Neural crest cell (in vitro differentiated cells): ENCODE measurements at regions not wholly inside any gene's neighbourhood (a gene's known extent, or its start where the extent isn't known, plus 50 kb on each side); places are given as distances from the start of the nearest gene placed in this dataset.
"Not testable (repeated sequence)": the region's sequence is repeated elsewhere in the genome, so short reads cannot be mapped to it uniquely, and the experiment has no call there.

Experiments
- DNase-seq: peaks from one replicate; pipeline ENCODE4 v3.0.0; 2021; ENCODE audit warnings: low read depth, mixed read lengths, low spot score
- H3K27ac Mint-ChIP-seq: one replicate; pipeline ENCODE4 v1.8.0; 2021; ENCODE audit warnings: mild to moderate bottlenecking, mixed read lengths; ENCODE audit not compliant: unreplicated experiment
- H3K27me3 Mint-ChIP-seq: 2 replicates; pipeline ENCODE4 v1.8.0; 2021; ENCODE audit warnings: low read depth, mild to moderate bottlenecking, mixed read lengths
- H3K36me3 Mint-ChIP-seq: 2 replicates; pipeline ENCODE4 v1.8.0; 2021; ENCODE audit warnings: low read depth, mild to moderate bottlenecking, mixed read lengths
- H3K4me1 Mint-ChIP-seq: 2 replicates; pipeline ENCODE4 v1.8.0; 2021; ENCODE audit warnings: mixed read lengths
- H3K4me3 Mint-ChIP-seq: one replicate; pipeline ENCODE4 v1.8.0; 2021; ENCODE audit warnings: mild to moderate bottlenecking, mixed read lengths
- H3K9me3 Mint-ChIP-seq: 2 replicates; pipeline ENCODE4 v1.8.0; 2021; ENCODE audit warnings: mixed read lengths
- TF ChIP-seq, protein P1 (sequence below): fragments of 200-600 bp; sonication (generic); conservative IDR thresholded peaks from 2 replicates; pipeline ENCODE4 v1.5.0; 2021; ENCODE audit warnings: antibody characterized with exemption, mild to moderate bottlenecking

GRCh38 chr16:46519063-46519462 lies 102.1 kb downstream of the SHCBP1 start:
- peaks cover 24% of the 10 kb centered on the region for H3K9me3 Mint-ChIP-seq
- H3K4me1 Mint-ChIP-seq = no peaks in the 10 kb centered on the region
- TF ChIP-seq, protein P1, sequence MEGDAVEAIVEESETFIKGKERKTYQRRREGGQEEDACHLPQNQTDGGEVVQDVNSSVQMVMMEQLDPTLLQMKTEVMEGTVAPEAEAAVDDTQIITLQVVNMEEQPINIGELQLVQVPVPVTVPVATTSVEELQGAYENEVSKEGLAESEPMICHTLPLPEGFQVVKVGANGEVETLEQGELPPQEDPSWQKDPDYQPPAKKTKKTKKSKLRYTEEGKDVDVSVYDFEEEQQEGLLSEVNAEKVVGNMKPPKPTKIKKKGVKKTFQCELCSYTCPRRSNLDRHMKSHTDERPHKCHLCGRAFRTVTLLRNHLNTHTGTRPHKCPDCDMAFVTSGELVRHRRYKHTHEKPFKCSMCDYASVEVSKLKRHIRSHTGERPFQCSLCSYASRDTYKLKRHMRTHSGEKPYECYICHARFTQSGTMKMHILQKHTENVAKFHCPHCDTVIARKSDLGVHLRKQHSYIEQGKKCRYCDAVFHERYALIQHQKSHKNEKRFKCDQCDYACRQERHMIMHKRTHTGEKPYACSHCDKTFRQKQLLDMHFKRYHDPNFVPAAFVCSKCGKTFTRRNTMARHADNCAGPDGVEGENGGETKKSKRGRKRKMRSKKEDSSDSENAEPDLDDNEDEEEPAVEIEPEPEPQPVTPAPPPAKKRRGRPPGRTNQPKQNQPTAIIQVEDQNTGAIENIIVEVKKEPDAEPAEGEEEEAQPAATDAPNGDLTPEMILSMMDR = no peak
- H3K27me3 Mint-ChIP-seq = no peaks in the 10 kb centered on the region
- DNase-seq = no peak
- H3K36me3 Mint-ChIP-seq = peaks cover 2% of the 10 kb centered on the region
- no peak overlapping the region for H3K4me3 Mint-ChIP-seq
- H3K27ac Mint-ChIP-seq = no peak overlapping the region

DNA sequence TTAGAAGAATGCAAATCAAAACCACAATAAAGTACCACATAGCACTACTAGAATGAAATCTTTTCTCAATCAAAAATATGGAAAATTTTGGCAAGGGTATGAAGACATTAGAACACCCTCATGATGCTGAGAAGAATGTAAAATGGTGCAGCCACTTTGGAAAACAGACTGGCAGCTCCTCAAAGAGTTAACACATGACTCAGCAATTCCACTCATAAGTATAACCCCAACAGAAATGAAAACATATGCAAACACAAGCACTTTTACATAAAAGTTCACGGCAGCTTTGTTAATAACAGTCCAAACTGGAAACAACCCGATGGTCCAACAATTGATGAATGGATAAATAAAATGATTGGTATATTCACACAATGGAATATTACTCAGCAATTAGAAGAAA lies 124.5 kb downstream of the SHCBP1 start:
- no peak for DNase-seq
- H3K9me3 Mint-ChIP-seq = peaks cover 16% of the 10 kb centered on the region
- no peaks in the 10 kb centered on the region for H3K4me1 Mint-ChIP-seq
- TF ChIP-seq, protein P1 = no peak
- no peaks in the 10 kb centered on the region for H3K36me3 Mint-ChIP-seq
- no peak overlapping the region for H3K27ac Mint-ChIP-seq
- H3K27me3 Mint-ChIP-seq = no peaks in the 10 kb centered on the region
- no peak overlapping the region for H3K4me3 Mint-ChIP-seq

GRCh38 chr16:46482895-46483294 lies 138.3 kb downstream of the SHCBP1 start:
- Mint-ChIP-seq H3K27me3 (no peaks in the 10 kb centered on the region), H3K36me3 (peaks cover 11% of the 10 kb centered on the region), H3K9me3 (peaks cover 41% of the 10 kb centered on the region), H3K4me3 (no peak overlapping the region), H3K27ac (no peak overlapping the region), H3K4me1 (no peaks in the 10 kb centered on the region)
- no peak for DNase-seq
- TF ChIP-seq, protein P1 = no peak

GRCh38 chr16:46466239-46466638 lies 154.9 kb downstream of the SHCBP1 start:
- Mint-ChIP-seq H3K9me3 (peaks cover 17% of the 10 kb centered on the region), H3K4me3 (no peak overlapping the region), H3K27ac (no peak overlapping the region), H3K27me3 (no peaks in the 10 kb centered on the region), H3K4me1 (no peaks in the 10 kb centered on the region), H3K36me3 (peaks cover 12% of the 10 kb centered on the region)
- no peak for DNase-seq
- TF ChIP-seq, protein P1 = no peak

DNA sequence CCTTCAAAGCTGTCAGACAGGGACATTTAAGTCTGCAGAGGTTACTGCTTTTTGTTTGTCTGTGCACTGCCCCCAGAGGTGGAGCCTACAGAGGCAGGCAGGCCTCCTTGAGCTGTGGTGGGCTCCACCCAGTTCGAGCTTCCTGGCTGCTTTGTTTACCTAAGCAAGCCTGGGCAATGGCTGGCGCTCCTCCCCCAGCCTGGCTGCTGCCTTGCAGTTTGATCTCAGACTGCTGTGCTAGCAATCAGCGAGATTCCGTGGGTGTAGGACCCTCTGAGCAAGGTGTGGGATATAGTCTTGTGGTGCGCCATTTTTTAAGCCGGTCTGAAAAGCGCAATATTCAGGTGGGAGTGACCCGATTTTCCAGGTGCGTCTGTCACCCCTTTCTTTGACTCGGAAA lies 166.4 kb downstream of the SHCBP1 start:
- not testable (repeated sequence) for DNase-seq, H3K36me3 Mint-ChIP-seq, H3K27me3 Mint-ChIP-seq, H3K4me3 Mint-ChIP-seq, H3K9me3 Mint-ChIP-seq, H3K27ac Mint-ChIP-seq, H3K4me1 Mint-ChIP-seq

GRCh38 chr16:46428108-46429061 lies 192.8 kb downstream of the SHCBP1 start:
- Mint-ChIP-seq H3K4me3 (no peak overlapping the region), H3K9me3 (peaks cover 9% of the 10 kb centered on the region), H3K36me3 (no peaks in the 10 kb centered on the region), H3K4me1 (no peaks in the 10 kb centered on the region), H3K27ac (no peak overlapping the region), H3K27me3 (no peaks in the 10 kb centered on the region)
- TF ChIP-seq, protein P1 = no peak
- no peak for DNase-seq
